Heart left ventricle (tissue), 13 donors: ENCODE measurements at regions not wholly inside any gene's neighbourhood (a gene's known extent, or its start where the extent isn't known, plus 50 kb on each side); places are given as distances from the start of the nearest gene placed in this dataset.

Experiments used
- CTCF ChIP-seq, 12 donors: fragments of 200-600 bp; sonication (generic) in 4 of 12; IDR thresholded peaks; one replicate each; pipeline versions ENCODE4 v1.5.0 to v1.8.0; 2018 to 2022; ENCODE audit warnings: antibody characterized with exemption in 12 of 12, mild to moderate bottlenecking in 5 of 12
- POLR2A ChIP-seq, 2 donors: fragments of 450-650 bp; IDR thresholded peaks; one replicate each; pipeline ENCODE4 v1.6.1; 2017; ENCODE audit warnings: antibody characterized with exemption in 2 of 2, mild to moderate bottlenecking in 2 of 2, moderate library complexity in 2 of 2
- donor health status: ischemic (EF 13 %, LVEDD 7.1; RV severe dilation, severe dysfunction).
- donor health status: DM: no; HTN: yes; CAD: no.
- donor health status: DM: no; HTN: no; CAD: no.
- donor health status: ischemic (EF 25% LVEDD 6.9; RV normal size, moderate dysfunction).
- donor health status: ischemic (EF 25% LVEDD 5.7; RV mildly dilated, moderate dysfunction).
- donor health status: ischemic (EF 35%, LVEDD 5.7; RV mildly dilated, moderate dysfunction).
- donor health status: nonischemic (EF 11% LVEDD 7.7; RV severe dilation, severe dysfunction).
- donor health status: DM: yes; HTN: yes; CAD: no.
- donor health status: PGD.
- donor health status: ischemic (EF 29% LVEDD 5.4; RV normal size, mild dysfunction).
- donor health status: nonischemic (EF 23%, LVEDD 6.1; RV moderate dilation, normal function).

- TF ChIP-seq CTCF (IDR thresholded peaks at IDR 0.05) (no peak), POLR2A (IDR thresholded peaks at IDR 0.05) (no peak)
Measured at GRCh38 chr7:145152589-145152988, 316.7 kb upstream of the TPK1 start.
